Left ventricle myocardium inferior (tissue), 1 donor: ENCODE measurements at regions not wholly inside any gene's neighbourhood (a gene's known extent, or its start where the extent isn't known, plus 50 kb on each side); places are given as distances from the start of the nearest gene placed in this dataset.

ENCODE experiments used
- DNase-seq: peaks from one replicate; pipeline ENCODE4 v3.0.0-alpha.2; 2020
- H3K27ac ChIP-seq: fragments of 200-600 bp; replicated peaks from 2 replicates; pipeline ENCODE4 v1.8.0; 2021
- H3K27me3 ChIP-seq: fragments of 200-600 bp; 2 replicates; pipeline ENCODE4 v1.8.0; 2021; ENCODE audit warnings: low read depth
- H3K36me3 ChIP-seq: fragments of 200-600 bp; 2 replicates; pipeline ENCODE4 v1.8.0; 2021
- H3K4me1 ChIP-seq: fragments of 200-600 bp; 2 replicates; pipeline ENCODE4 v1.8.0; 2021
- H3K4me3 ChIP-seq: fragments of 200-600 bp; 2 replicates; pipeline ENCODE4 v1.8.0; 2021; ENCODE audit warnings: mild to moderate bottlenecking, moderate library complexity
- H3K9me3 ChIP-seq: fragments of 200-600 bp; replicated peaks from 2 replicates; pipeline ENCODE4 v1.8.0; 2021
- intact Hi-C: fragments of 100-400 bp; cut with micrococcal nuclease; formaldehyde crosslinking; loops from one replicate; pipeline ENCODE4 v1.11.0; 2022
- TF ChIP-seq, protein P1 (sequence below): fragments of 200-600 bp; IDR thresholded peaks from 2 replicates; pipeline ENCODE4 v1.8.0; 2021; ENCODE audit warnings: antibody characterized with exemption, mild to moderate bottlenecking, borderline replicate concordance
- donor health status: DM: no; HTN: yes; CAD: no; lungs with severe emphysema.

DNA sequence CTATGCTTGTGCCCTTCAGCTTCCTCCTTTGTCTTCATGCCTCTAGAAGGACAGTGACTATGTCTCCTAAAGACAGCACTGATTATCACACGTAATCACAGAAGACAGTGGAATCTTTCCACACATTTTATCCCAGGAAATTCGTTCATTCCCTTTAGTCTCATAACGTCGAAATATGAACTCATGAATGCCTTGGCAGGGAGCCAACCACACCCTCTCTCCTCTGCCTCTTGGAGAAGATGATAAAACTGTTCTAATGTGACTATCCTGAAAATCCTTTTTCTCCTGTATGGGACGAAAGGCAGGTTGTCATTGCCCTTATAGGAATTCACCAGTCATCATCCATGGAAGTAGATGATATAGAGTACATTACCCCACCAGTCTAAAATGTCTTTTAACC is 726.6 kb upstream of the FANCL start:
- Histone ChIP-seq H3K36me3 (no peaks in the 10 kb centered on the region), H3K4me3 (no peak overlapping the region), H3K4me1 (peaks cover 5% of the 10 kb centered on the region), H3K9me3 (no peaks in the 10 kb centered on the region), H3K27me3 (no peaks in the 10 kb centered on the region), H3K27ac (no peak overlapping the region)
- TF ChIP-seq, protein P1, sequence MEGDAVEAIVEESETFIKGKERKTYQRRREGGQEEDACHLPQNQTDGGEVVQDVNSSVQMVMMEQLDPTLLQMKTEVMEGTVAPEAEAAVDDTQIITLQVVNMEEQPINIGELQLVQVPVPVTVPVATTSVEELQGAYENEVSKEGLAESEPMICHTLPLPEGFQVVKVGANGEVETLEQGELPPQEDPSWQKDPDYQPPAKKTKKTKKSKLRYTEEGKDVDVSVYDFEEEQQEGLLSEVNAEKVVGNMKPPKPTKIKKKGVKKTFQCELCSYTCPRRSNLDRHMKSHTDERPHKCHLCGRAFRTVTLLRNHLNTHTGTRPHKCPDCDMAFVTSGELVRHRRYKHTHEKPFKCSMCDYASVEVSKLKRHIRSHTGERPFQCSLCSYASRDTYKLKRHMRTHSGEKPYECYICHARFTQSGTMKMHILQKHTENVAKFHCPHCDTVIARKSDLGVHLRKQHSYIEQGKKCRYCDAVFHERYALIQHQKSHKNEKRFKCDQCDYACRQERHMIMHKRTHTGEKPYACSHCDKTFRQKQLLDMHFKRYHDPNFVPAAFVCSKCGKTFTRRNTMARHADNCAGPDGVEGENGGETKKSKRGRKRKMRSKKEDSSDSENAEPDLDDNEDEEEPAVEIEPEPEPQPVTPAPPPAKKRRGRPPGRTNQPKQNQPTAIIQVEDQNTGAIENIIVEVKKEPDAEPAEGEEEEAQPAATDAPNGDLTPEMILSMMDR, result no peak
- intact Hi-C loops, result no loop called here
- no peak for DNase-seq

DNA sequence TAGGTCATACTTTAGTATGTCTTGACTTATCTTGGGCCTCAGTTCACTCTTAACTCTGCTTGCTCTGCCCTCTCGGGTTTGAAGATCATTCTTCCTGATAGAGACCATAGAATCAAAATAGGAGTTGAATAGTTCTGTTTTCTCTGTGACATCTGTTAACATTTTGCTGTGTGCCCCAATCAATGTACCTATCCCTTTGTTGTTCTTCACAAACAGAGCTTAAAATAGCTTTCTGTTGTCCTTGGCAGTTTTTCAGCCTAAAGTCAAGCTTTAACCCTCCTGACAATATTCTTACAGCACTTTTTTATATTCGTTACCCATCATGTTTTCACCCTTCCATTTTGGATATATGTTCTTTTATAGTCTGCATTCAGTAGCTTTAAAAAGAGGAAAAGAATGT is 724.5 kb upstream of the FANCL start:
- DNase-seq, result no peak
- peaks cover 5% of the 10 kb centered on the region for H3K4me1 ChIP-seq
- H3K9me3 ChIP-seq, result no peaks in the 10 kb centered on the region
- no peak overlapping the region for H3K4me3 ChIP-seq
- TF ChIP-seq, protein P1, result no peak
- no peaks in the 10 kb centered on the region for H3K27me3 ChIP-seq
- H3K27ac ChIP-seq, result no peak overlapping the region
- intact Hi-C loops, result no loop called here
- no peaks in the 10 kb centered on the region for H3K36me3 ChIP-seq

DNA sequence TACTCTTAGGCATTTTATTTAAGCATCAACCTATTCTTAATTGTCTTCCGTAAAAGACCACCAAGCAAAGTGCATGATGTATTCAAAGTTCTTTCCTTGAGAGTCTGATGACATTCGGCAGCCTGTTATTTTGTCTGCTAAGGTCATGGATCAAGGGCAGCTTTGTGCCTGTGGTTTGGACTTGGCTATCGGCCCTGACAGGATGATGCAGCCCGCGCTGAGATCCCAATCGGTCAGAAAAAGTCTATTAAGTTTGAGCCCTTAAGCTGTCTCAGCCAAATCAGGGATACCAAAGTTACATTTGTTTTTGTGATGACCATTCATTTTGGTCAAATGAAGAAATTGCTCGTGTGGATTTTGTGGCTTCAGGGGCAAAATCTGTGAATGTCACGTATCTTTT is 718.9 kb upstream of the FANCL start:
- no peak for DNase-seq
- TF ChIP-seq, protein P1, result no peak
- Histone ChIP-seq H3K36me3 (no peaks in the 10 kb centered on the region), H3K4me1 (no peaks in the 10 kb centered on the region), H3K27me3 (no peaks in the 10 kb centered on the region), H3K27ac (no peak overlapping the region), H3K4me3 (no peak overlapping the region), H3K9me3 (no peaks in the 10 kb centered on the region)
- intact Hi-C loops, result no loop called here

DNA sequence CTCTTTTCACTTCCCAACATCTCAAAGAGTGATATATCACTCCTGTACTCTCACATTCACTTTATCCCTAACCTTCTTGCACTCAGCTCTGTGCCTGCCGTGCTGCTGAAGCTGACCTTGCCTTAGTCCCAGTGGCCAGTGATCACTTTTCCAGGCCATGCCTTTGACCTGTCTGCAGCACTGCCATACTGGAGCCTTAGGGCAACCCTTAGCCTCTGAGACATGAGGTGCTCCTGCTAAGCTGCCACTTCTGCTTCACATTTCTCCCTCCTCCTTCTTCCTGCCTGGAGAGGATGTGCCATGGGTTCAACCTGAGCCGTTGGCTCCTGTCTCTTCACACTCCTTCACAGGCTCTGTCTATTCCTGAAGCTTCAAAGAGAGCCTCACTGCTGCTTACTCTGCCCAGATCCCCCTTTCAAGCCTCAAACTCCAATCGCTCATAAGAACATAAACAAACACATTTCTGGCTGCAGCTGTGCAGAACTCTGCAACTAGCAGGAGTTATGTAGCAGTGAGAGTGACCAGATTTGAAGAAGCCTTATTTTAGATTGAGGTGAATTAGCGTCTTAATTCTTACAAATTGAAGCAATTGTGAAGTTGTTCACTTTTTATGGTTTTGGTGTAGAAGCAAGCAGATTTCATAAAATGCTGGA is 716.2 kb upstream of the FANCL start:
- Histone ChIP-seq H3K36me3 (no peaks in the 10 kb centered on the region), H3K27ac (no peak overlapping the region), H3K4me3 (no peak overlapping the region), H3K9me3 (no peaks in the 10 kb centered on the region), H3K4me1 (no peaks in the 10 kb centered on the region), H3K27me3 (no peaks in the 10 kb centered on the region)
- TF ChIP-seq, protein P1, result no peak
- DNase-seq, result no peak
- intact Hi-C loops, result no loop called here

DNA sequence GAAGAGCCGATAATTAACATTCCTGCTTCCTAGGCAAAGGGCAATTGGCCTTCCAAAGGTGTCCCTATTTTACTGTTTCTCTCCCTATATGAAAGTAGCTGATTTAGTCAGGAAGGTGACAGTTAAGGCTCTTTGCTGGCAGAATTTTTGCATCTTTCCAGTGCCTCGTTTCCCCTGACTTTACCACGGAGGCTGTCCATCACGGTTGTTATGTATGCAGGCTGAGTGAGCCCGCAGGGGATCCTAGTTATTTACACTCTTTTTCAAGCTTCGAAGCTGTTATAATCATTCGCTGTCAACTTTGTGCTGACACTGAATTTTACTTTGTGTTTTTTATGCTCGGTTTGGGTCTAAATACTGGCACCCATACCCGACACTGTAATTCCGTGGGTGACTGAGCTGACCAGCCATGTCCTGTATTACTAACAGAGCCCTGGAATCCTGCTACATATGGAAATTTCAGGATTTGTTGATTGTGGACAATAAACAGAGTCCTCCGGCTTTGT is 713.8 kb upstream of the FANCL start:
- Histone ChIP-seq H3K9me3 (no peaks in the 10 kb centered on the region), H3K36me3 (no peaks in the 10 kb centered on the region), H3K4me3 (no peak overlapping the region), H3K4me1 (peaks cover 8% of the 10 kb centered on the region), H3K27me3 (no peaks in the 10 kb centered on the region), H3K27ac (no peak overlapping the region)
- DNase-seq, result no peak
- TF ChIP-seq, protein P1, result no peak
- intact Hi-C loops, result no loop called here
